Left renal pelvis (tissue), 4 donors: ENCODE measurements at regions not wholly inside any gene's neighbourhood (a gene's known extent, or its start where the extent isn't known, plus 50 kb on each side); places are given as distances from the start of the nearest gene placed in this dataset.

Source experiments
- DNase-seq, 4 donors: peaks; one replicate each; pipeline ENCODE4 v3.0.0-alpha.2; 2013; ENCODE audit warnings: low read depth in 4 of 4, low spot score in 3 of 4

GRCh38 chr16:62926121-62926801 lies 890.0 kb upstream of the CDH8 start:
- no peak for DNase-seq

DNA sequence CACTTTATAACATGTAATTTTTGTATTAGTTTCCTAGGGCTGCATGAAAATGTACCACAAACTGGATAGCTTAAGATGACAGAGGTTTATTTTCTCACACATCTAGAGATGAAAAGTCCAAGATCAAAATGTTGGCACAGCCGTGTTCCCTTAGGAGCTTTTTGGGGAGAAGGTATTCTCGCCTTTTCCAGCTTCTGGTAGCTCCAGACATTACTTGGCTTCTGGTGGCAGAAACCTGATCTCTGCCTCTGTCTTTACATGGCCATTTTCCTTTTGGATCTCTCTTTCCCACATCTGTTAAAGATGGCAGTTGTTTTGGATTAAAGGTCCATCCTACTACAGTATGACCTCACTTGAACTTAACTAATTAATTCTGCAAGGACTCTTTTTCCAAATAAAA lies 885.7 kb upstream of the CDH8 start:
- DNase-seq: no peak

DNA sequence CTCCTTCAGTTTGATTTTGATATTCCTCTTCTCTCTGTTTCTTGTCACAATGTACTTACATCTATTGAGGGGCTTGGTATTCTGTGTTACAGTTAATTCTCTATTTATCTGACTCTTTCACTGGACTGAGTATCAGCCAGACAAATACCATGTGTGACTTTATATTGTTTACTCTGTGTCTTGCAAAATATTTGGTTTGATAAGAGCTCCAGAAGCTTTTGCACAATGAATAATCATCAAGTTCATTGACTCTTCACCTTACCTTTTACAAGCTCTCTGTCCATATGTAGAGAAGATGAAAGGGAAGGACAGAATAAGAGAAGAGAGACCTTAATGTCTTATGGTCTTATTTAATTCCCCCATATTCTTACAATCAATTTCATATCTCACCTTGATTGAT lies 877.7 kb upstream of the CDH8 start:
- DNase-seq: no peak

GRCh38 chr16:62913333-62913732 lies 877.1 kb upstream of the CDH8 start:
- DNase-seq: no peak

GRCh38 chr16:62909597-62909996 lies 873.4 kb upstream of the CDH8 start:
- DNase-seq: no peak

GRCh38 chr16:62907562-62907961 lies 871.3 kb upstream of the CDH8 start:
- DNase-seq: no peak

DNA sequence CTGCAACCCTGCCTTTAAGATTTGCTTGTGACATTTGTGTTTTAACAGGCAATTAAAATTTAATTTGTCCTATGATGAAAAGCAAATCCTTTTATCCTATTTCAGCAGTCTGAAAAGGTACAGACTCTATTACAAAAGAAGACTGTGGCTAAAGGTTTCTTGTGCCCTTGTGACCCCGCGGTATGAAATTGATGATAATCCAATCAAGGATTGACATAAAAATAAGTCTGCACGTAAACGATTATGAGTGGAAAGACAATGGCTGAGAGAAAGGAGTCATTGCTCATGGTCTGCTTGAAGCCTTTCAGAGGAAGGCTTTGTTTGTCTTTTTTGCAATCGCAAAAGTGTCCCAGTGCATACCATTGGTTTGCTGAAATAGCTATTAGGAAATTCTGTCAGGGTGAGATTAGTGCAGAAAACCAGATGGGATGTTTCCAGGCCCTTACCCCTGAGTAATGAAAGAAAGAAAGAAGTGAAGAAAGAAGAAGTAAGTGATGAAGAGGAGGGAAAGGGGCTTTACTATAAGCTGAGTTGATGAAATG lies 867.8 kb upstream of the CDH8 start:
- DNase-seq: no peak

GRCh38 chr16:62899737-62900136 lies 863.5 kb upstream of the CDH8 start:
- no peak for DNase-seq

GRCh38 chr16:62889097-62889496 lies 852.9 kb upstream of the CDH8 start:
- DNase-seq: no peak

DNA sequence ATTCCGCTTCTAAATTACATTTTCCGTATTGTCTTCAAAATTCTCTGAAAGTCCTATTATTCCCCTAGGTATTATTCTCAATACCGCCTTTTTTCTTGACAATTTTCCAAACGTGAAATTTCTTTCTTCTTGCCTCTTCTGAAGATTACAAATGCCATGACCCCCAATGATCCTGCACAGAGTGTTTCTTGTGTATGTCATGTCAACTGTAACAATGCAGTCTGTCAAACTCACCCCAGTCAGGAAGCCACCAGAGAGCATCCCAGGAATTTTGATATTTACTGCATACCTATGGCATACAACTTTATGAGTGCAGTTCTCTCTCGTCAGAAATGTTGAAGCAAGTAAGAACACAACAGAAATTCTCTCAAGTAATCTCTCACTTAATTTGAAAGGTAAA lies 847.3 kb upstream of the CDH8 start:
- DNase-seq: no peak

DNA sequence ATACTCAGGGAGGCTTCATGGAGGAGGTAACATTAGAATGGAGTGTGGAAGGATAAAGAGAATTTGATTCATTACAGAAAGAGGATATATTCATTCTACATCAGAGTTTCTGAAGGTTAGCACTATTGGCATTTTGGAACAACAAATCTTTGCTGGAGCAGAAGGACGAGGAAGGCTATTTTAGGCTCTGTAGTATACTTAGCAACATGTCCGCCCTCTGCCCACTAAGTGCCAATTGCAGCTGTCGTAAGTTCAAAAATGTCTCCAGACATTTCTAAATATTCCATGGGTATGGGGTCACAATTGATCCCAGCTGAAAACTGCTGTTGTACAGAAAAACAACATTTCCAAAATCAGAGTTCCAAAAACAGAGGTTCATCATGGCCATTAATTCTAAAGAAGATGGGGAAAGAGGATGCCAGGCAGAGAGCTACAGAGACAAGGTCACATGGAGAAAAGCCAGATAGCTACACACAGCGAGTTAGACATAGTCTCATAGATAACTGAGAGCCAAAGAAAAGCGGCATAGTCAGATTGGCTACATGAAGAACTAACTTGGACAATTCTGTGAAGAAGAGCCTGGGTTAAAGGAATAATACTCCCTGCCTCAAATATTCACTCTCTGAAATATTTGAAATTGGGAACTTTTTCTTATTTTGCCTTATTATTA lies 846.4 kb upstream of the CDH8 start:
- no peak for DNase-seq

GRCh38 chr16:62876133-62876532 lies 839.9 kb upstream of the CDH8 start:
- no peak for DNase-seq

GRCh38 chr16:62872339-62872738 lies 836.1 kb upstream of the CDH8 start:
- DNase-seq: no peak

GRCh38 chr16:62870554-62870953 lies 834.3 kb upstream of the CDH8 start:
- no peak for DNase-seq

DNA sequence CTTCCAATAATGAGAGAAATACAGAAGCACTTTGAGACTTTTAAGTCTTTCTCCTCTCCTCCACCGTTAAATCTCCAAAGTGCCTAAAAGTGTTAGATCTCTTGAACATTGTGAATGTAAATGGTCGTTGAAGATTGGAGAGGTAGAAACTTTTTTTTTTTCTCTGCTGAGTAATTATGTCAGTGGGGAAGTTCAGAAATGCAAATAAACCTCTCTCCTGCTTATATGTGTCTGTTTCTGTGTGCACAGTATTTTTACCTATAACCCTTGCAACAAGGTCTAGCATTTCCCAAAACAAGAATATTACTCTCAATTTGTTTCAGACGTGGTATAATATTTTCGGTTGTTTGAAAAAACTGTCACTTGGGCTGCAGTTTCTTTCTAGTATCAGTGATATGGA lies 833.6 kb upstream of the CDH8 start:
- DNase-seq: no peak

DNA sequence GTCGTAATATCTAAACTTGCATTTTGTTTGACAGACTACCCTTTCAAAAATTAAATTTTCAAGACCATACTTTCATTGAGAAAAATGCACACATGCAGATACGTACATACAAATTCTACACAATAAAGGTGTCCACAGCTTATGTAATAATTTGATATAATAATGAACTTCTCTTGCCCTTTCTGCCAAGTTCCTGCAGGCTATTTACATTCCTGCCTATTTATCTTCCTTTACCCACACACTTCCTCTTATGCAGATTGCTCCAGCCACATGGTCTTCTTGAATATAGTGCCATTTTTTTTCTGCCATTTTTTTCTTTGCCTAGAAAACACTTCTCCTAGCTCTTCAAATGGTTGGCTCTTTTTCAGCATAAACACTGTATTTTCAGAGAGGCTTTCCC lies 826.9 kb upstream of the CDH8 start:
- DNase-seq: no peak

DNA sequence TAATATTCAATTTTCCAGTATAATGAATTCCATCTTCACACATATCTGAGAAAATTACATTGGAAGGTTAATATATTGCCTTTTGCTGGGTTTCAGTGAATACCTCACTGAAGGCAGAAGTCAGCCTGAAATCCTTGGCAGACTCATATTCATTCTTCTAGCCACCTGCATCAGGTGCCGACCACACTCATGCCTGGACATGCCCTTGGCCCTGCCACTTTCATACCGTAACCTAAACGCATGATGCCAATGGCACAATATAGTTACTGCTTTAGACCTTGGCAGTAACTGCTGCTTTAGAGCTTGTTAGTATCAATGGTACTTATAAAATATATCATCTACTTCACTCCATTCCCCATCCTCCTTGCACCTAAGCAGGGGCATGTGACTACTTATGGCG lies 817.6 kb upstream of the CDH8 start:
- DNase-seq: no peak

- DNase-seq: no peak
Observed at GRCh38 chr16:62846399-62847057, 810.3 kb upstream of the CDH8 start.

GRCh38 chr16:62832214-62832613 lies 796.0 kb upstream of the CDH8 start:
- no peak for DNase-seq

- DNase-seq: no peak
Observed at GRCh38 chr16:62831235-62831850, 795.1 kb upstream of the CDH8 start.

DNA sequence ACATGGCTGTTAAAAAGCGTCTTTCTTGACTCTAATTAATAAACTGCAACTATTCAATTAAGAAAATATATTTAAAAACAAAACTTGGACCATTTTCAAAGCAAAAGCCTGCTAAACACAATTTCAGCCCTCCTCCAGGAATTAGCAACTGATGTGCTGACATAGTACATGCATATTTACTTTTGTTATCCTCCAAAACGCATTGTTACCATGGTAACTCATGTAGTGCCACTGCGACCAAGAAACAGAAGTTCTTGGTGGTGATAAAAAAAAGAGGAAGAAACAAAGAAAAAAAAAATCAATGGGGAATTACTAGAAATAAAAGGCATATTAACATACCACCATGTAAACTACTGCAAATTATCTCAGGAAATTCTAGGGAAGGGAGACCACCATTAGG lies 793.4 kb upstream of the CDH8 start:
- no peak for DNase-seq
